ENCODE measurements at regions not wholly inside any gene's neighbourhood (a gene's known extent, or its start where the extent isn't known, plus 50 kb on each side); places are given as distances from the start of the nearest gene placed in this dataset.
A peak's percentile ranks its signal among the peaks of the same experiment; 100 is the strongest.
"Not testable (repeated sequence)": the region's sequence is repeated elsewhere in the genome, so short reads cannot be mapped to it uniquely, and the experiment has no call there.

- peak; percentile 11 for DNase-seq (ENCODE audit: low spot score)
- in situ Hi-C loops (cut with HindIII; ENCODE audit: low sequenced_read_pairs), result no loop called here
Observed at GRCh38 chr9:33731625-33732024, 63.7 kb upstream of the PRSS3 start.

- DNase-seq (ENCODE audit: low spot score); in situ Hi-C loops (cut with HindIII; ENCODE audit: low sequenced_read_pairs): not testable (repeated sequence)
Observed at GRCh38 chr9:33734247-33734940, 61.0 kb upstream of the PRSS3 start.

GRCh38 chr9:33734941-33735835, 60.2 kb upstream of the PRSS3 start:
- in situ Hi-C loops (cut with HindIII; ENCODE audit: low sequenced_read_pairs); DNase-seq (ENCODE audit: low spot score): not testable (repeated sequence)

DNA sequence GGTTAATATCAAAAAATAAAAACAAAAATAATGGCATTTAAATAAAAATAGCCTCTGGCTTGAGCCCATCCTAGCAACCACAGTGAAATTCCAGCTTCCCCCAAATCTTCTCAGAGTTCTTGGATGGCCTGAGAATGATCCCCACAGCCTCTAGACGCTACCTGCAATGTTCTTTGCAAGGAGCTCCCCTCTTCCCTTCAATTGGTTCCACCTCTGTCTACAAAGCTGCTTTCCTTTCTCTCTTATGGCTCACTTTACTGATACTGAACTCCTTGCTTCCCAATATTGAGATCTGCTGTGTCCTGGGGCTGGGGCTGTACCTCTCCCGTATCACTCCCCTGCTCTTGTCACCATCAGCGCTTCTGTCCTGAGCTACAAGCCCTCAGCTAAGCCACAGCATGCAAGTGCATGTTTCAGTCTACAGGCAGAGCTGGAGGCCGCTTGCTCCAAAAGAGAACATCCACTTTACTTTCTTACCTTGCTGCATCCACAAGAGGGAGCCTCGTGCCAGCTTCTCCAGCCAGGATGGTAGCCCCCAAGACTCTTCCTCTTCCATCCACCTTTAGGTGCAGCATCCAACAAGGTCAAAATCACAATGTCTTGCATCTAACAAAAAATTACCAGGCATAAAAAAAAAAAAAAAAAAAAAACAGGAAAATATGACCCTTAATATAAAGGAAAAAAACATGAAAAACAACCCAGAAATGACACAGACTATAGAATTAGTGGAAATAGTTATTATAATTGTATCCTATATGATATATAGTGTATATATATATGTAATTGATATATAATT, 57.4 kb upstream of the PRSS3 start:
- DNase-seq (ENCODE audit: low spot score), result peak; percentile 43
- in situ Hi-C loops (cut with HindIII; ENCODE audit: low sequenced_read_pairs), result no loop called here

GRCh38 chr9:33739398-33739797, 56.0 kb upstream of the PRSS3 start:
- in situ Hi-C loops (cut with HindIII; ENCODE audit: low sequenced_read_pairs), result no loop called here
- no peak for DNase-seq (ENCODE audit: low spot score)

GRCh38 chr9:33740075-33740474, 55.3 kb upstream of the PRSS3 start:
- in situ Hi-C loops (cut with HindIII; ENCODE audit: low sequenced_read_pairs), result no loop called here

DNA sequence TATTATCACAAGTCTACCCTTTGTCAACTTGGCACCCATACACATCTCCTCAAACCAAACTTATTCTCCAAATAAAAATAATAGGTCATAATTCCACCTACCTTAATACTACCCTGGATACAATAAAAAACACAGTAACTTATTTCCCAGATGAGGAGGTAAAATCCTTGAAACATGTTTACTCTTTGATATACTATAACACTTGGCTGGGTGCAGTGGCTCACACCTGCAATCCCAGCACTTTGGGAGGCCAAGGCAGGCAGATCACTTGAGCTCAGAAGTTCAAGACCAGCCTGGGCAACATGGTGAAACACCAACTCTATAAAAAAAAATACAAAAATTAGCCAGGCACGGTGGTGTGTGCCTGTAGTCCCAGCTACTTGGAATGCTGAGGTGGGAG, 54.4 kb upstream of the PRSS3 start:
- in situ Hi-C loops (cut with HindIII; ENCODE audit: low sequenced_read_pairs); DNase-seq (ENCODE audit: low spot score): not testable (repeated sequence)

More at GRCh38 chr9:33740075-33740474, 55.3 kb upstream of the PRSS3 start:
- no peak for DNase-seq (ENCODE audit: low spot score)

DNA sequence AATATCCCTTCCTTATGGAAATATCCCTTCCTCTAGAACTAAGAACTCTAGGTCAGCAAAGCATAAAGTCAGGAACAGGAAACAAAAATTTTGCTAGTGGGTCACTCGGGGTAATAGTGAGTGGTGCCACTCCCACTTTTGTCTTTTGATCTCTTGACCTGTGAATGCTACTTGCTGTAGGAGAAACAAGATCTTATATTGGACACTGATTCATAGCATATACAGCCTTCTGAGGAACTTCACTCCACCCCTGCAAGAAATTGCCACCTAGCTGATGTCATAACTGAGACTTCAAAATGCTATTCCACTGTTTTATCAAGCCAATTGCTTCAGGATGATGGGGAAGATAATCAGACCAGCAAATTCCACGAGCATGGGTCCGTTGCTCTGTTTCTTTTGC, 53.3 kb upstream of the PRSS3 start:
- in situ Hi-C loops (cut with HindIII; ENCODE audit: low sequenced_read_pairs), result no loop called here
- no peak for DNase-seq (ENCODE audit: low spot score)

DNA sequence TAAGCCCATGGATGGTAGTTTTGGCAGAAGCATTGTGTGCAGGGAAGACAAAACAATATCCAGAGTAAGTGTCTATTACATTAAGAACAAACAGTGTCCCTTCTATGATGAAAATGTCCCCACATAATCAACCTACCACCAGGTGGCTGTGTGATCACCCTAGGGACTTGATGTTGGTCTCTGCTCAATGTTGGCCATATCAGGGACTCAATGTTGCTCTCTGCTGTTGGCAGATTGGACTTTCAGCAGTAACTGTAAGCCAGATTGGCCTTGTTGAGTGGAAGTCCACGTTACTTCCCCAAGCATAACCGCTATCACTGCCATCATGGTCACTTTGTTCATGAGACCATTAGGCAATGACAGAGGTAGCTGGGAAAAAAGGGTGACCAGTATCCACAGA, 52.8 kb upstream of the PRSS3 start:
- DNase-seq (ENCODE audit: low spot score), result no peak
- in situ Hi-C loops (cut with HindIII; ENCODE audit: low sequenced_read_pairs), result no loop called here
